Ishikawa (cell line): ENCODE measurements at regions not wholly inside any gene's neighbourhood (a gene's known extent, or its start where the extent isn't known, plus 50 kb on each side); places are given as distances from the start of the nearest gene placed in this dataset.

Experiments
- CEBPB ChIP-seq: IDR thresholded peaks from 2 replicates; pipeline ENCODE4 v1.6.1; 2012
- CREB1 ChIP-seq: IDR thresholded peaks from 2 replicates; pipeline ENCODE4 v1.6.1; 2012; ENCODE audit warnings: low read depth
- EGR1 ChIP-seq: IDR thresholded peaks from 2 replicates; pipeline ENCODE4 v1.6.1; 2012
- EP300 ChIP-seq: IDR thresholded peaks from 2 replicates; pipeline ENCODE4 v1.6.1; 2012; ENCODE audit warnings: borderline replicate concordance
- MAX ChIP-seq: IDR thresholded peaks from 2 replicates; pipeline ENCODE4 v1.6.1; 2012
- REST ChIP-seq: IDR thresholded peaks from 2 replicates; pipeline ENCODE4 v1.6.1; 2012; ENCODE audit warnings: low read depth, mild to moderate bottlenecking
- TAF1 ChIP-seq: IDR thresholded peaks from 2 replicates; pipeline ENCODE4 v1.6.1; 2012; ENCODE audit warnings: low read depth, mild to moderate bottlenecking
- USF1 ChIP-seq: IDR thresholded peaks from 2 replicates; pipeline ENCODE4 v1.6.1; 2012

GRCh38 chr13:100811024-100811865, 136.7 kb upstream of the TMTC4 start:
- TF ChIP-seq USF1 (no peak), MAX (no peak), TAF1 (no peak), REST (no peak), CEBPB (no peak), EP300 (no peak), EGR1 (no peak), CREB1 (no peak)
